A673 (cell line): ENCODE measurements at regions not wholly inside any gene's neighbourhood (a gene's known extent, or its start where the extent isn't known, plus 50 kb on each side); places are given as distances from the start of the nearest gene placed in this dataset.

Source experiments
- BruUV-seq: library from RNA; stranded (reverse); fragments of 400-500 nt; replicated peaks from 2 replicates; lab custom pipeline; 2021; lab: Mats Ljungman, UMichigan
- CTCF ChIA-PET: fragments of 300-600 bp; sonication (Branson Sonifier 250); formaldehyde crosslinking; loops from one replicate; lab custom pipeline; 2022; ENCODE audit warnings: antibody characterized with exemption; lab: Charles Lee
- POLR2A ChIA-PET: fragments of 300-600 bp; sonication (Branson Sonifier 250); formaldehyde crosslinking; loops from one replicate; lab custom pipeline; 2022; ENCODE audit warnings: antibody characterized with exemption; ENCODE audit not compliant: low non-redundant PET; lab: Charles Lee
- DNase-seq: peaks from one replicate; pipeline ENCODE4 v3.0.0-alpha.2; 2015; ENCODE audit warnings: low spot score
- H3K27ac ChIP-seq: fragments of 200-600 bp; sonication (generic); 2 replicates; pipeline ENCODE4 v1.5.1; 2016; ENCODE audit warnings: mixed run types, low read depth, mild to moderate bottlenecking, mixed read lengths, antibody characterized with exemption, low read length; ENCODE audit not compliant: poor library complexity, severe bottlenecking
- H3K27me3 ChIP-seq: fragments of 200-600 bp; sonication (generic); replicated peaks from 2 replicates; pipeline ENCODE4 v1.6.1; 2017; ENCODE audit warnings: mixed run types, low read depth, mild to moderate bottlenecking, mixed read lengths, antibody characterized with exemption, low read length; ENCODE audit not compliant: insufficient read depth, poor library complexity
- H3K36me3 ChIP-seq: fragments of 200-600 bp; sonication (generic); 2 replicates; pipeline ENCODE4 v1.6.1; 2016; ENCODE audit warnings: mixed run types, mild to moderate bottlenecking, mixed read lengths, antibody characterized with exemption, low read length; ENCODE audit not compliant: insufficient read depth, poor library complexity, severe bottlenecking
- H3K4me1 ChIP-seq: fragments of 200-600 bp; sonication (generic); 2 replicates; pipeline ENCODE4 v1.6.1; 2017; ENCODE audit warnings: mixed run types, mild to moderate bottlenecking, mixed read lengths, antibody characterized with exemption, low read length; ENCODE audit not compliant: insufficient read depth, poor library complexity, severe bottlenecking
- H3K4me3 ChIP-seq: fragments of 200-600 bp; sonication (generic); 2 replicates; pipeline ENCODE4 v1.5.1; 2016; ENCODE audit warnings: low read depth, mixed run types, mild to moderate bottlenecking, mixed read lengths, low read length; ENCODE audit not compliant: poor library complexity, severe bottlenecking
- H3K9me3 ChIP-seq: fragments of 200-600 bp; sonication (generic); 2 replicates; pipeline ENCODE4 v1.6.1; 2016; ENCODE audit warnings: mixed run types, low read depth, mild to moderate bottlenecking, mixed read lengths, antibody characterized with exemption, low read length; ENCODE audit not compliant: poor library complexity, severe bottlenecking
- CTCF ChIP-seq: fragments of 300-800, 200-600 bp; sonication (generic); conservative IDR thresholded peaks from 2 replicates; pipeline ENCODE4 v1.5.1; 2017; ENCODE audit warnings: low read depth, mild to moderate bottlenecking, antibody characterized with exemption, low read length, moderate library complexity, mixed read lengths
- EZH2 ChIP-seq: fragments of 200-600 bp; sonication (generic); IDR thresholded peaks from 2 replicates; pipeline ENCODE4 v1.6.1; 2017; ENCODE audit warnings: borderline replicate concordance, low read depth, mild to moderate bottlenecking, mixed read lengths, antibody characterized with exemption, low read length; ENCODE audit not compliant: poor library complexity, severe bottlenecking
- intact Hi-C: fragments of 100-400 bp; cut with micrococcal nuclease; formaldehyde crosslinking; loops from one replicate; pipeline ENCODE4 v1.10.0; 2022; ENCODE audit not compliant: unreplicated experiment

DNA sequence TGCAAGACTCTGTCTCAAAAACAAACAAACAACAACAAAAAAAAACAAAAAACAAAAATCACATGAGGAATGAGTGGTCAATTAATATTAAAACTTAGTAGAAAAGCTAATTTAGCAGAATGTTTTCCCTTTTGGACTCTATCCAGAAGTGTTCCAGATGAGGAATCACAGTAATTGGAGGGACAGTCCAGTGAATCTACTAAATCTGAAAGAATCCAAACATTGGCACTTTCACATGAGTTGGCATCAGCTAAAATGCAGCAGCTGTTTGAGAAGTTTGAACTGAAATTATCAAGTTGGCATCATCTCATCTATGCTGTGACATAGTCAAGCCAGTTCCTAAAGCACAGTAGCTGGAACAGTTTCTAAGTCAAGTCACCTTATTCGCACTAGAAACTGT lies 367.8 kb downstream of the PPP1R3A start:
- H3K27me3 ChIP-seq = no peaks in the 10 kb centered on the region
- intact Hi-C loops = no loop called here
- H3K4me1 ChIP-seq = no peaks in the 10 kb centered on the region
- BruUV-seq = no TSS peak
- CTCF ChIA-PET = no interaction called here
- no peaks in the 10 kb centered on the region for H3K36me3 ChIP-seq
- no peaks in the 10 kb centered on the region for H3K9me3 ChIP-seq
- TF ChIP-seq EZH2 (no peak), CTCF (no peak)
- DNase-seq = no peak
- H3K4me3 ChIP-seq = no peak overlapping the region
- H3K27ac ChIP-seq = no peak overlapping the region
- POLR2A ChIA-PET = no interaction called here

DNA sequence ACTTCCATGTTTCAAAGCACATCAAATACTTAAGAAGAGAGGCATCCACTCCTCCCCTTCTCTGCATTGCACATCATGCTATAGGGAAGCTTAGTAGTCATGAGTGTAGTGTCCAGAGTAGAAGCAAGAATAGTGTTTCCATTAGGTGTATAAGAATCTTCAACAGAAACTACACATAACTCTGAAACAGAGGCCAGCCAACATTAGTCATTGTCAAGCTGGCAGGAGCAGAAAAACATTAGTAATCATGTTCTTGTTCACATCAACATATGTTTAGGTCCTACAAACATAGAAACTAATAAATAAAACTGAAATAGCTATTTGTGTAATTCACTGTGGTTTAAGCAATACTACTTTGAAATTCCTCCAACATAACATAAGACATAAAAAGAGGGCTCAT lies 370.2 kb downstream of the PPP1R3A start:
- no peaks in the 10 kb centered on the region for H3K36me3 ChIP-seq
- ChIA-PET POLR2A (no interaction called here), CTCF (interaction anchor here (0.7 kb wide), 1 partner anchor 1057 kb away, joined by 3 read pairs; no protein-coding TSS in a partner anchor)
- no peaks in the 10 kb centered on the region for H3K27me3 ChIP-seq
- no peak overlapping the region for H3K27ac ChIP-seq
- no peak overlapping the region for H3K4me3 ChIP-seq
- H3K9me3 ChIP-seq = no peaks in the 10 kb centered on the region
- TF ChIP-seq CTCF = no peak
- H3K4me1 ChIP-seq = no peaks in the 10 kb centered on the region
- intact Hi-C loops = no loop called here
- no TSS peak for BruUV-seq
- DNase-seq = no peak

- BruUV-seq = no TSS peak
- H3K36me3 ChIP-seq = no peaks in the 10 kb centered on the region
- no peaks in the 10 kb centered on the region for H3K27me3 ChIP-seq
- no peak overlapping the region for H3K4me3 ChIP-seq
- intact Hi-C loops = no loop called here
- no peak for TF ChIP-seq CTCF
- TF ChIP-seq EZH2 = no peak
- DNase-seq = no peak
- POLR2A ChIA-PET = no interaction called here
- no peaks in the 10 kb centered on the region for H3K9me3 ChIP-seq
- CTCF ChIA-PET = no interaction called here
- H3K27ac ChIP-seq = no peak overlapping the region
- H3K4me1 ChIP-seq = no peaks in the 10 kb centered on the region
These were observed 370.7 kb downstream of the PPP1R3A start for GRCh38 chr7:113548137-113548536.
